Stimulated activated CD4-positive, alpha-beta T cell treated with anti-CD3 and anti-CD28 coated beads, Interleukin-4, amount 100 ng/mL, for 48 hours (primary cell): ENCODE measurements at regions not wholly inside any gene's neighbourhood (a gene's known extent, or its start where the extent isn't known, plus 50 kb on each side); places are given as distances from the start of the nearest gene placed in this dataset.

Experiments used
- DNase-seq, 2 donors: peaks; one replicate each; pipeline ENCODE4 v3.0.0-alpha.2; 2020; ENCODE audit warnings: low read depth in 2 of 2

DNA sequence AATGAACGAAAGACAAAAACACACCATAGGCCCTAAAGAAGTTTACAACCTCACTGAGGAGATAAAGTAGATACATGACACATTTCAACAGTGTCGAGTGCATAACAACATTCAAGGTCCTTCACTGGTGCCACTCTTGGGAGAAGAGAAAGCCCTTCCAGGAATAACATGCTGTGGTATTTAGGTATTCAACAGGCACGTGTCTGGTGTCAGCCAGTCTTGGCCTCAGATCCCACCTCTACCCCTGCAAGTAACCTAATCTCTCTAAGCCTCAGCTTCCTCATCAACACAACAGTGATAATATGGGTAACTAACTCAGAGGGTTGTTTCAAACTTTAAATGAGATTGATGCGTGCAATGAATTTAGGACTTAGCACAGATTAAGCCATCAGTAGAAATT lies 235.0 kb upstream of the ZC3H12C start:
- DNase-seq: no peak

DNA sequence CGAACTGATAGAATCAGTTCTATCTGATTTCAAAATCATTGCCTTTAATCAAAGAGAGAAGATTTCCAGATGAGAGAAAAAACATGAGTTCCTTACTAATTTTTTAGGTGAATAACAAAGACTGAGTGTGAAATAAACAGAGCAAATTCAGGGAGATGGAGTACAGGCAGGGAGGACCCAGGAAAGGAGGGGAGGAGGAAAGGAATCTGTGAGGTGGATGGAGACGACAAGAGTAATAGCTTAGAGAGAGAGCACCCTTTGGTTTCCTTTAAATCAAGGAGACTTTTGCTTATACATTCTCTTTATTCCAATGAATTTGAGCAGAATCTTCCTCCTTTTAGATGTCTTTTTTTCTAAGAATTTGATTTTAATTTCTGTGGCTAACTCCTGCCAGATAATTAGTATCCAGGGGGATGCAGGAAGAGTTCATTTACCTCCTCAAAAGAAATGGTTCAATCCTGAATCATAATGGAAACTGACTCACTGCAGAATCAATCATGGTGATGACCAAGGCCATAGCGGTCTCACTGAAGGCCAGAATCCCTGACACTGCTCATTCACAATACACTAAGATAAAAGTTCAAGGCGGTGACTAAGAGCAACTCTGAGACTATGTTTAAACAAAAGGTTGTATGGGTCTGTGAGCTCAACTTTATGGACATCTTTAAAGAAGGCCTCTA lies 234.0 kb upstream of the ZC3H12C start:
- DNase-seq: no peak

DNA sequence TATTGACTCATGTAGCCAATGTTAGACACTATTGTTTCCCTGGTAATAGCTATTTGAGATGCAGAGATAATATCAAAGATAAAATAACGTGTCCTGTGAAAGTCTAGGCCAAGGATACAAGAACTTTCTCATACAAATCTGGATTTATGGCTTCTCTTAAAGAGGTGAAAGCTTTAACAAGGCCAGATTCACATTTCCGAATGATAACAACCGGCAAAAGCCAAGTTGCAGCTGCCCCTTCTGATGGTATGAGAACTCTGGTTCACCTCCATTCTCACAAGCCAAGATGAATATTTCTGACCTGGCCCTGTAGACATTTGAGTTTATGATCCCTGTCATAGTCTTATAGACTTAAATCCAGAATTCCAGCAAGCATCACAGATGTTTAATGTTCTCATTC lies 230.4 kb upstream of the ZC3H12C start:
- DNase-seq: no peak

DNA sequence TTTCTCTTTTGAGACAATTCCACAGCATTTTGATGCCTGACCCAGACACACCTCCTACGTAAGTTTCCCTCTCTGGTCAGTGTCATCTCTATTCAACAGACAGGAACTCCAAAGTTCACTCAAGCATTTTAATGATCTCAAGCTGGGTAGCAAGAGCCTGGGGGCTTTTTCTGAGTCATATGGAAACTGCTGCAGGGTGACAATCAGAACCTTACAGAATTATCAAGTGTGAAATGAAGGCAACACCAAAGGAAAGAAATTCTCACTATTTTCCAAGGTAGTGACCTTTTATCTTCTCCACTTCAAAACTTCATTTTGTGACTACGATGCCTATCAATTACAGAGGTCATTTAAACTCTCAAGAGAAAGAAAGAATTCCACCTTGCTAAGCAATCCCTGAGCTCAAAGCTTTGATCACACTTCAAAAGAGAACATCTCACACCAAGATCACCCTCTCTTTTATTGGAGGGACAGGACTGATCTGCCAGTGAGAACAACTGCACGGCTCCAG lies 229.0 kb upstream of the ZC3H12C start:
- no peak for DNase-seq

DNA sequence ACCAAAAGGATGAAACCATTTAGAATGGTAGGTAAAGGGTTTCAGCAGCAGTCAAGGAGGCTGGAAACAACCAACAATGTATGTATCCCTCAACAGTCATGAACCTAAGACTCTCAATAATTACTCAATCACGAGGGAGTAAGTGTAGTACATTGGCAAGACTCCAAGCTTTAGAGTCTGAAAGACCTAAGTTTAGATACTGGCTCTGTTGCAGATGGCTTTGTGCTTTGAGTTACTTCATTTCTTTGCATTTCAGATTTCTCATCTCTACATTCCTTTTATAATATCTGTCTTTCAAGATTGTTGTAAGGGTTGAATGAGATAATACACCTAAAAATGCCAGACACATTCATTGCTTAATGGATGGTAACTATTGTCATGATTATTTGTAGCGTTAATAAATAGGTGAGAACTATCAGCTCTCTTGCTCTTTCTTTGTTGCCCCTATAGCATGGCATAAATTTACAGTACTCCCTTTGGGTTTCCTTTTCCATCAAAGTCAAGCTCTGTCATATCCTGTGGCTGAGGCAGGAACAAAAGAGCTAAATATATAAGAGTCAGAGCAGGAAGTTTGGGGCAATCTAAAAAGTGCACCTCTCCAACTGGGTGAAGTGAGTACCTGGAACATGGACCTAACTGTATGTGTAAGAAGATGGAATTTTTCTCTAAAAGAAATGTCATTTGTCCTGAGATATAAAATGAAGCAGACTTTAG lies 228.2 kb upstream of the ZC3H12C start:
- no peak for DNase-seq

DNA sequence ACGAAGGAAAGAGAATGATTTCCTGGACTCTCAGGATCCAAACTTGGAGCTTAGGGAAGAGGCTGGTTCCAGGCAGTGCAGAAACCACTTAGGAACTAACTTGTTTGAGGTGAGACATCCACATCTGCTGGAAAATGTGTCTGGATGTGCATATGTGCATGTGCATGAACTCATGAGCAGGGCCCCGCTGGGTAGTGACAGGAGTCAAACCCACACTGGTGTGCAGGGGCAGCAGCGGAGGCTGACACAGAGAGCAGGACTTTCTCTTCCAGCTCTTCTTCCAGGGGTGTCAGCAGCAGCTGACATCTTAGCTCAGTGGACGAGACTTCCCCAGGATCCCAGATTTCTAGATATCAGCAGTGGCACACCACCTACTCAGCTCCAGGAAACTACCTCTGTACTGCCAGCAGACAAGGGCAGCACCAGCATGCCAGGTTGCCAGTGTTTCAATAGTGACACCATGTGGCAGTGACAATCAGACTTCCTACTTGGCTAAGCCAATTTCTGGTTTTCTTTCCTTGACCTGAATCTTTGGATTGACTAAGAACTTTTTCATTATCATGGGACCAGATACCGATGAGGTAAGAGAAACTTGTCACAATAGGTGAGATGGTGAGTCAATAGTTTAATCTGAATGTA lies 227.5 kb upstream of the ZC3H12C start:
- DNase-seq: no peak

DNA sequence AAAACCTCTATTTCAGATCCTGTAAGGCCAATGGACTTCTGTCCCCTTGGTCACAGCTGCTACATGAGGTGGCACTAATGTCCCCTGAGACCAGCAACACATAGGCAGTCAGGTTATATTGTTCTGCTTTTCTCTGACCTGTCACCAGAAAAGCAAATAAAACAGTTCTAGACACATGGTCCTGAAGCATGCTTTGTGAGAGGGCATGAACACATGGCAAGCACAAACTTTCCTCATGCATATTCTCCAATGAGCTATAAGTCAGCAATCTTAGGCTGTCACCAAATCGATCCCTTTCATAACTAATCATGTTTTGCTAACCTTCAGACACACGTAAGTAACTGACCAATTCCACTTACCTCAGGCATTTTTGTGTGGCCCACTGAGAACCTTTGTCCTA lies 225.4 kb upstream of the ZC3H12C start:
- no peak for DNase-seq

DNA sequence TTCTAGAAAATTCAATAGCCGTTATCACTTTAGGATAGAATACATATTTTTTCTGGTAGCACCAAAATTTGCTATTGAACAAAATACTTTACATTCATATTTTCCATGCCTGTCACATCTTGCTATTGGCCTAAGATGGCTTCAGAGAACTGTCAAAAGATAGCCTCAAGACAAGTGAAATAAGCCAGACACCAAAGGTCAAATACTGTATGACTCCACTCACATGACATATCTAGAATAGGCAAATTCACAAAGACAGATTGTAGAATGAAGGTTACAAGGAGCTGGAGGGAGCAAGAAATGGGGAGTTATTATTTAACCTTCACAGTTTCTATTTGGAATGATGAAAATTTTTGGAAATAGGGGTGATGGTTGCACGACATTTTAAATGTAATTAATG lies 223.7 kb upstream of the ZC3H12C start:
- no peak for DNase-seq

DNA sequence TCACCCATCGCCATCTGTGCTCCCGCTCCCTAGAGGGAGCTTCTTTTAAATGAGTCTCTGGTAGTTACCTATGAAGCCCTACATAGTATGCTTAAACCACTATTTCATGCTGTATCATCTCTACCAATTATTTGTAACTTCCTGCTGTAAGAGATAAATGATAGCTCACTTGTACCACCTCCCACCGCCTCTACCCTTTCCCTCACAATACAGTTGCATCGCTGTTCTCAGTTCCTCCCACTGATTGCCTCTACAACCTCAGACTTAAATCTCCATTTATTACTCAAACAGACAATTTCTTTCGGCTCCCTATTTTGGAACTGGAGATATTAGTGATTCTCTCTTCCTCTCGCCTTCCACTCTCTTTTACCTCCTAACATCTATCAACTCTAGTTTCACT lies 222.9 kb upstream of the ZC3H12C start:
- DNase-seq: no peak

DNA sequence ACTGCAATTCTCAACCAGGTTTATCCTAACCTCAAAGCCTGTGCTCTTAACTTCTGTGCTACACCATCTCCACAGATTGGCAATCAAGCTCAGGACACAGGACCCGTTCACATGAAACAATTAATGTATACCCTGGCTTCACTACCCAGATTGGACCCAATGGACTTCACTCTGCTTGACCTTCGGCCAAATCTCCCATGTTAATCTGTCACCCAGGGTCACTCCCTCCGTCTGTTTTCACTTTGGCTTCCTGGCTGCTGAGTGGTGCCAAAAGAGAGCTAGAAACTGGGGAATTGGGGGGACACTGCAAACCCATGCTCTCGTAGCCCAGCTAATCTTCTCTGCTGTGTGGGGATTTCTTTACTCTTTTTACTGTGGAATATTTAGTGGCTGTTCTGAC lies 216.1 kb upstream of the ZC3H12C start:
- DNase-seq: no peak

DNA sequence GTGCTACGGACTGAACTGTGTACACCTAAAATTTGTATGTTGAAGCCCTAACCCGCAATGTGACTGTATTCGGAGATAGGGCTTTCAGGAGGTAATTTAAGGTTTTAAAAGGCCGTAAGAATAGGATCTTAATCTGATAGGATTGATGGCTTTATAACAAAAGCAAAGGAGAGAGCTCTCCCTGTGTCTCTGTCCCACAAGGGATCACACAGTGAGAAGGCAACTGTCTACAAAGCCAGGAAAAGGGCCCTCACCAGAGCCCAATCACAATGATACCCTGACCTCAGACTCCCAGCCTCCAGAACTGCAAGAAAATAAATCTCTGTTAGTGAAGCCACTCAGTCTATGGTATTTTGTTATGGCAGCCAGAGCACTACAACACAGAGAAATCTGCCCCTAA lies 208.7 kb upstream of the ZC3H12C start:
- DNase-seq: no peak

DNA sequence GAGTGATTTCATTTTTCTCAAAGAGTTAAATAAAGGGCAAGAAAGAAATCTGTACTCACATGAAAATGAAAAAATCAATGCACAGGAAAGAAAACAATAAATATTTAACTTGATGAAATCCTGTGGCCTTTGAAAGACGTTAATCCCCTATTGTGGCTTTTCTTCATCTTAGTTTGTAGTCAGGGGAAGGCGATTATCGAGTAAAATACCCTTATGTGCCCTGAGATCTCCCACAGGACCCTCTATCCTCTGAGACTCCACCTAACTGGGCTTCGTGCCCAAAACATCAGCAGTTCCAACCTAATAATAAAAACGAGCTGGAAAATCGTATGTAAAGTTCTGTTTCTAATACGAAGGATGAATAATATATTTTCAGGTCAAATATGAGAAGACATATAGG lies 208.2 kb upstream of the ZC3H12C start:
- DNase-seq: no peak

DNA sequence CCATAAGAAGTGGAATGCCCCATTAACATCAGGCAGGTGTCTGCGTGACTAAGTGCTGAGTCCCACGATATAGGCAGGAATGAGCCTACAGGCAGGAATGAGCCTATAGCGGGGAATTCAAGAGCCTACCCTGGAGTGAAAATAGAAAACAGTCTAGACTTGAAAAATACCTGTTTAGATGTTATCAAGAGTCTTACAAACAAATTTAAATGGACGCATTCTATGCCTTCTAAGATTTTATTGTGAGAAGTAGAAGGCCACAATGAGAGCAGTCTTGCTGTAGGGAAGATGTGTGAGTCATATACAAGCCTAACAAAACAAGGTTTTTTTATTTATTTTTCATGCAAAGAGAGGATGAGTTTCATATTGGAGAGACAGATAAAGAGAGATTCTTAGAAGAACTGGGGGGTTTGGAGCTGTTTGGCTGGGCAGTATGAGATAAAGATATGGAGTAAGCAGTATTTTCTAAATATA lies 200.8 kb upstream of the ZC3H12C start:
- no peak for DNase-seq

DNA sequence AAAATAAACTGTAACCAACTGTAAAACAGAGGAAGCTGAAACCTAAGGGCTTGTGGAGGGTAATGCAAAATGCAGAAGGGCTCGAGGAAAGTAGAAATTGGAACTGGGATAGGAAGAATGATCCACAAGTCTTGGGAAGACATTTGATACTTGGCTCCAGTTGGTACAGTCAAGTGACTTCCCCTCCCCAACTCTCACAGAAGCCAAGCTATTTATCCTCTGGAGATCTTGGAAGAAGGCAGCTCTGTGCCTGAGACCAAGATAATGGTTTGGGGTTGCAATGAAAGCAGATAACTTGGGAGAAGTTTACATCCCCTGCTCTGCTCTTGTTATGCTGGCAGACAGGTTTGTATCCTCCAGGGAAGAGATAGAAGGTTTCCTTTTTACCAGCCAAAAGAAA lies 198.9 kb upstream of the ZC3H12C start:
- no peak for DNase-seq

DNA sequence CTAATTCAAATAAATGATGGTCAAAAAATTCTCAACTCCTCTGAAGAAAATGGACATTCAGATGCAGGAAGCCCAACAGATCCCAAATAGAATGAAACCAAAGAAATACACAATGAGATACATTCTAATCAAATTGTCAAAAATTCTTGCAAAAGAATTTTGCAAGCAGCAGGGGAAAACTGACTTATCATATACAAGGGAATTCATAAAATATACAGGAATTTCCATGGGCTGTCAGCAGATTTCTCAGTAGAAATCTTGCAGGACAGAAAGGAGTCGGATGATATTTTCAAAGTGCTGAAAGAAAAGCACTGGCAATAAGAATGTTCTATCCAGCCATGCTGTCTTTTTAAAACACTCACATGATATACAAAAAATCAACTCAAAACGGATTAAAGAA lies 194.6 kb upstream of the ZC3H12C start:
- no peak for DNase-seq

DNA sequence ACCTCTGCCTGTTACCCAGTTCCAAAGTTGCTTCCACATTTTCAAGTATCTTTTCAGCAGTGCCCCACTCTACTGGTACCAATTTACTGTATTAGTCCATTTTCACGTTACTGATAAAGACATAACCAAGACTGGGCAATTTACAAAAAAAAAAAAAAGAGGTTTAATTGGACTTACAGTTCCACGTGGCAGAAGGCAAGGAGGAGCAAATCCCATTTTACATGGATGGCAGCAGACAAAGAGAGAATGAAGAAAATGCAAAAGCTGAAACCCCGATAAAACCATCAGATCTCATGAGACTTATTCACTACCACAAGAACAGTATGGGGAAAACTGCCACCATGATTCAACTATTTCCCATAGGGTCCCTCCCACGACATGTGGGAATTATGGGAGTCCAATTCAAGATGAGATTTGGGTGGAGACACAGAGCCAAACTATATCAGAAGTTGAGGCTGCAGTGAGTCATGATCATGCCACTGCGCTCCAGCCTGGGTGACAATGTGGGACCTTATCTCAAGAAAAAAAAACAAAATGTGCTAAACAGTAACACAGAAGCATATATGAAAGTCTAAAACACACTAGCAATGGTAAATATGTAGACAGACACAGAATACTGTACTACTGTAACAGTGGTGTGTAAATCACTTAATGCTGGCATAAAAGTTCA lies 190.3 kb upstream of the ZC3H12C start:
- no peak for DNase-seq

DNA sequence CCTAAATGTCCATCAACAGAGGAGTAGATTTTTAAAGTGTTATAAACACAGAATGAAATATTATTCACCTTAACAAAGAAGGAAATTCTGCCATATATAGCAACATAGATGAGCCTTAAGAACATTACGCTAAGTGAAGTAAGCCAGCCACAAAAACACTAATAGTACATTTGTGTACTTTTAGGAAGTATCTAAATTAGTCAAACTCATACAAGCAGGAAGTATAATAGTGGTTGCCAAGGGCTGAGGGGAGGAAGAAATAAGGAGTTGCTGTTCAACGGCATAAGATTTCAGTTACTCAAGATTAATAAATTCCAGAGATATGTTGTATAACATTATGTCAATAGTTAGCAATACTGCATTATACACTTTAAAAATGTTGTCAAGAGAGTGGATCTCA lies 181.7 kb upstream of the ZC3H12C start:
- no peak for DNase-seq

DNA sequence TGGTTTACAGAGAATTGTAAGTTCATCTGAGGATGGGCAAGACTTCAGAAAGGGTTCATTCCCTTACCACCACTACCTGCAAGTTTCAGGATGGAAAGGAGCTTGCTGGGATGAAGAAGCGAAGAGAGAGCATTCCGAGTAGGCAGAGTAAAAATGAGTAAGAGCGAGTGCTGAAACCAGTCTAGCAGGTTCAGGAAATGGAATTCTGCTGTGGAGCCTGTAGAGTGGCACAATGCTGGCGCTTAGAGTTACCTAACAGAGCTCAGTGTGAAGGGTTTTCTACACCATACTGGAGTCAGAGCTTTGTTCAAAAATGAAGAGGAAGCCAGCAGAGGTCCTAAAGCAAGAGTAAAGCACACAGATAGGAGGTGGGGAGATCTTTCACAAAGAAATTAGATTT lies 179.2 kb upstream of the ZC3H12C start:
- no peak for DNase-seq

DNA sequence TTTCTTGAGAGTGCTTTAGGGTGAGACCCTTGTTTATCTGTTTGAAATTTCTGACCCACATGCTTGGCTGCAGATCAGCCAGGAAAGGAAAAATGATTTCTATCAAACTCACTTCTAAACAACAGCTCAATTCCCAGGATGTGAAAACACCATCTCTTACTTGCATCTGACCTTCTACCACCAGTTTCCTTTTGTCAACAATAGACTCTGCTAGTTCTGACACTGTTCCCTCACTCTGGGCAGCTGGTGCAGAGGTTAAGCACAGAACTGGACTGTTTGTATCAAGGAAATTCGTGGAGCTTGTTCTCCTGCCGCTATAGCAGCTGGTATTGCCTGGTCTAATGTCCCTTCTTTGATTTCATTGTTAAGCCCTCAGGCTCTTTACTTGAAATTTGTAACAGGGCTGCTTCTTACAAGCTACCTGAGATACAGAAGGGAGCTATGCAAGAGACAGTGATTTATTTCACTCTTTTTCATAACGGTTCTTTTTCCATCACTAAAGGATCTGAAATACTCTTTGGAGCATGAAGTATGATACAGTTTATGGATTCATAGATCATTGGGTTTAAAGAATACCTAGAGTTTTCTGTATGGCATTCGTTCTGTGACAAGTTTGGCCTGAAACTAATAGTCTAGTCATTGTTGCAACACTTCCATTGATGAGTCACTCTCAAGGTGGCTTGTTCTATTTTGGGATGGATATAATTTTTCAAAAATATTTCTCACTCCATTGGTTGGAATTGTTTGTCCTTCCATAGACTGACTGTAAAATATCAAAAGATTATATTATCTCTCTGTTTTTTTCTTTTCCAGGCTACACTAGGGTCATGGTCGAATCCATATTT lies 178.2 kb upstream of the ZC3H12C start:
- DNase-seq: no peak

DNA sequence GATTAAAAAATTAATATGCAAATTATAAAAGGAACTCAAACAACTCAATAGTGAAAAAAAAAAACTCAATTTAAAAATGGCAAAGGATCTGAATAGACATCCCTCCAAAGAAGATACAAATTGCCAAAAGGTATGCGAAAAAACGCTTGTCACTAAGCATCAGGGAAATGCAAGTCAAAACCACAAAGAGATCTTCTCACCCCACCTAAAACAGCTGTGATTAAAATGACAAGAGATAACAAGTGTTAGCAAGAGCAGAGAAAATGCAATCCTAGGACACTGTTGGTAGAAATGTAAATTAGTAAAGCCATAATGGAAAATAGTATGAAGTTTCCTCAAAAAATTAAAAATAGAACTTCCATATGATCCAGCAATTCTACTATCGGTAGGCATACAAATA lies 166.3 kb upstream of the ZC3H12C start:
- DNase-seq: no peak

DNA sequence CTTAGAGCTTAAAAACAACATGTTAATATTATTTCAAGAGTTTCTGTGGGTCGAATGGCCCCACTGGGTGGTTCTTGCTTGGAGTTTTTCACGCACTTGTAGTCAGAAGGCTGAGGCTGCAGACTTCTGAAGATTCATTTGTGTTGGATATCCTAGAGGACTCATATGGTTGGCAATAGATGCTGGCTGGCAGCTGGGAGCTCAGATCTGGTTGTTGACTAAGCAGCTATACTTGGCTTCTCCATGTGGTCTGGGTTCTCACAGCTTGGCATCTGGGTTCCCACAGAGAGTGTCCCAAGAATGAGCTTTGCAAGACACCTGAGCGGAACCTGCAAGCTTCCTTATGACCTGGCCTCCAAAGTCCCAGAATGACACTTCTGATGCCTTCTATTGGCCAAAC lies 163.9 kb upstream of the ZC3H12C start:
- DNase-seq: no peak

DNA sequence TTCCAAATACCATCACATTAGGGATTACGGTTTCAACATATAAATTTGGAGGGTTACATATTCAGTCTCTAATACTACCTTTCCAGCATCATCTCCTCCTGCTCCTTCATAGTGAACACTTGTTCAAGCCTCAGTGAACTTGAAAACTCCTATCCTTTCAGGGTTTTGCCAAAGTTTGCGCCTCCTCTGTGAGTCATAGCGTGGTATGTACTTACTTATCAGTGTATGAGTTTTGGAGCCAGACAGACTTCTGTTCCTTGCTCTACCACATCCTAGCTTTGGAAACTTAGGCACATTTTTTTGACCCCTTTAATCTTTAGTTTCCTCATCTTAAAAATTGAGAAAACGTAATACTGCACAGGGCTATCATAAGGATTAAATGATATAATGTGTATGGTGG lies 160.1 kb upstream of the ZC3H12C start:
- DNase-seq: no peak
